Gastroesophageal sphincter (tissue), 3 donors: ENCODE measurements at regions not wholly inside any gene's neighbourhood (a gene's known extent, or its start where the extent isn't known, plus 50 kb on each side); places are given as distances from the start of the nearest gene placed in this dataset.

Experiments
- CTCF ChIP-seq, 4 experiments: fragments of 200-600 bp in 2 of 4; fragments of 450-650 bp in 2 of 4; sonication (generic) in 1 of 4; IDR thresholded peaks; one replicate each; pipeline ENCODE4 v1.5.1; 2017 to 2019; ENCODE audit warnings: antibody characterized with exemption in 4 of 4, mild to moderate bottlenecking in 2 of 4, moderate library complexity in 2 of 4
- EP300 ChIP-seq: sonication (generic); formaldehyde crosslinking; IDR thresholded peaks from one replicate; pipeline ENCODE4 v1.6.1; 2017; ENCODE audit warnings: antibody characterized with exemption, mild to moderate bottlenecking
- POLR2A ChIP-seq, 2 donors: fragments of 450-650 bp; IDR thresholded peaks; one replicate each; pipeline ENCODE4 v1.6.1; 2017; ENCODE audit warnings: antibody characterized with exemption in 2 of 2, mild to moderate bottlenecking in 2 of 2, moderate library complexity in 1 of 2
- POLR2AphosphoS5 ChIP-seq: sonication (generic); formaldehyde crosslinking; IDR thresholded peaks from one replicate; pipeline ENCODE4 v1.6.1; 2017; ENCODE audit warnings: antibody characterized with exemption

GRCh38 chr20:4560667-4561066, 125.6 kb upstream of the PRNP start:
- TF ChIP-seq POLR2AphosphoS5 (no peak), CTCF (IDR thresholded peaks at IDR 0.05) (no peak), POLR2A (IDR thresholded peaks at IDR 0.05) (no peak), EP300 (no peak)
